Common myeloid progenitor, CD34-positive (primary cell): ENCODE measurements at regions not wholly inside any gene's neighbourhood (a gene's known extent, or its start where the extent isn't known, plus 50 kb on each side); places are given as distances from the start of the nearest gene placed in this dataset.
"Not testable (repeated sequence)": the region's sequence is repeated elsewhere in the genome, so short reads cannot be mapped to it uniquely, and the experiment has no call there.

Experiments
- CTCF ChIA-PET: fragments of 350-600 bp; sonication (Branson Sonifier 250); formaldehyde crosslinking; loops from one replicate; lab custom pipeline; 2021; ENCODE audit warnings: antibody characterized with exemption; lab: Charles Lee
- POLR2A ChIA-PET: fragments of 350-600 bp; sonication (Branson Sonifier 250); formaldehyde crosslinking; loops from one replicate; lab custom pipeline; 2021; ENCODE audit warnings: antibody characterized with exemption; lab: Charles Lee
- DNase-seq, 3 donors: peaks; one replicate each; pipeline versions ENCODE4 v3.0.0 to v3.0.0-alpha.2; 2013
- H3K27ac ChIP-seq, 2 experiments: 1 replicate in 1 of 2; 2 replicates in 1 of 2; pipeline ENCODE4 v1.7.0; 2013; ENCODE audit warnings: inconsistent platforms in 2 of 2, low read length in 2 of 2, mild to moderate bottlenecking in 2 of 2, low read depth in 1 of 2, moderate library complexity in 1 of 2; ENCODE audit not compliant: severe bottlenecking in 2 of 2, insufficient read depth in 1 of 2, poor library complexity in 1 of 2
- H3K27me3 ChIP-seq, 5 experiments: replicated peaks in 2 of 5; 1 replicate in 3 of 5; 2 replicates in 2 of 5; pipeline versions ENCODE4 v1.6.1 to v1.7.0; 2013; ENCODE audit warnings: low read length in 4 of 5, mild to moderate bottlenecking in 2 of 5, moderate library complexity in 2 of 5, inconsistent platforms in 1 of 5; ENCODE audit not compliant: insufficient read depth in 5 of 5, control insufficient read depth in 4 of 5
- H3K36me3 ChIP-seq, 4 experiments: 1 replicate in 2 of 4; 2 replicates in 2 of 4; pipeline versions ENCODE4 v1.6.1 to v1.7.0; 2013; ENCODE audit warnings: low read length in 3 of 4, control low read depth in 1 of 4, mild to moderate bottlenecking in 1 of 4; ENCODE audit not compliant: control insufficient read depth in 4 of 4, insufficient read depth in 4 of 4
- H3K4me1 ChIP-seq, 4 experiments: 1 replicate in 3 of 4; 2 replicates in 1 of 4; pipeline versions ENCODE4 v1.6.1 to v1.7.1; 2013; ENCODE audit warnings: low read length in 3 of 4, mild to moderate bottlenecking in 3 of 4, control low read depth in 1 of 4, inconsistent platforms in 1 of 4, moderate library complexity in 1 of 4; ENCODE audit not compliant: control insufficient read depth in 4 of 4, insufficient read depth in 4 of 4; ENCODE audit errors: control extremely low read depth in 1 of 4
- H3K4me3 ChIP-seq, 7 experiments: 1 replicate in 4 of 7; 2 replicates in 3 of 7; pipeline versions ENCODE4 v1.5.1 to v1.7.0; 2013; ENCODE audit warnings: mild to moderate bottlenecking in 7 of 7, low read length in 6 of 7, moderate library complexity in 6 of 7, inconsistent platforms in 2 of 7, low read depth in 2 of 7, control low read depth in 1 of 7; ENCODE audit not compliant: insufficient read depth in 4 of 7, control insufficient read depth in 1 of 7; ENCODE audit errors: extremely low read depth in 1 of 7
- H3K9me3 ChIP-seq, 5 experiments: 1 replicate in 4 of 5; 2 replicates in 1 of 5; pipeline versions ENCODE4 v1.6.1 to v1.7.1; 2013; ENCODE audit warnings: low read length in 4 of 5, mild to moderate bottlenecking in 2 of 5, inconsistent platforms in 1 of 5, low read depth in 1 of 5, moderate library complexity in 1 of 5; ENCODE audit not compliant: control insufficient read depth in 4 of 5, insufficient read depth in 2 of 5; ENCODE audit errors: control extremely low read depth in 1 of 5
- WGBS: methylation state at CpG from one replicate; pipeline ENCODE4 v1.1.5; 2013; ENCODE audit not compliant: insufficient coverage; 5-methylcytosine and 5-hydroxymethylcytosine counted together

DNA sequence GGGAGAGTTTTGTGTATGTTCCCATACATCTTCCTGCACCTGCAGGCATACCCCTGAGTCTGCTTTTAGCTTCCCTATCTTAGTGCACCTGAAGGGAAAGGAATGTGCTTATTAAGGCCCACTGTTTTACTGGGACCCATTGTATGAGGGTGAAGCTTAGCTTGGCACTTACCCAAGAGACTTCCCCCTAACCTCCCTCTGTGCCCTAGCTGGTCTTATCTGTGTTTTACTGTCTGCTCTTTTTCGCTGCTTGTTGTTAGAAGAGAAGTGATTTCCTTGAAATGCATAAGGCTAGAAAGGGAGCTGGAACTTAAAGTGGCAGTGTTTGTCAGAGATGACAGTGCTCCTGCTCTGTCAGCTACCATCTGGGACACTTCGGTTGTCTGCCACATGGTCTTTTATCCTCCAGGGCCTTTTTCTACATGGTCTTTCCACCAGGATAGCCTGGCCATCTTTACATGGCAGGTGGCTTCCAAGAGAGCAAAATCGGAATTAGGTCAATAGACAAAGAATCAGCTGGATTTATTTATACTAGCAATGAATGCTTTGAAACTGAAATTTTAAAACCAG, 122.5 kb upstream of the SLC44A1 start:
- DNase-seq: peak; percentile 18 to 61 (median 48)
- no peaks in the 10 kb centered on the region for H3K36me3 ChIP-seq
- peak overlapping the region in 1 of 7 experiments; percentile 5 for H3K4me3 ChIP-seq
- H3K4me1 ChIP-seq: peaks cover 0 to 20% (median 13%) of the 10 kb centered on the region in 4 experiments
- 86% methylated on average over 1 of the region's 3 CpGs for whole genome bisulfite sequencing
- CTCF ChIA-PET: interaction anchor here (0.7 to 1.5 kb wide), 4 partner anchors 43 to 259 kb away, joined by 3 to 6 read pairs (median 4); no protein-coding TSS in a partner anchor
- no peak overlapping the region for H3K27ac ChIP-seq
- no peaks in the 10 kb centered on the region for H3K27me3 ChIP-seq
- no peaks in the 10 kb centered on the region for H3K9me3 ChIP-seq
- POLR2A ChIA-PET: interaction anchor here (0.6 to 1.1 kb wide), 2 partner anchors 57 to 196 kb away, joined by 4 to 6 read pairs; no protein-coding TSS in a partner anchor

DNA sequence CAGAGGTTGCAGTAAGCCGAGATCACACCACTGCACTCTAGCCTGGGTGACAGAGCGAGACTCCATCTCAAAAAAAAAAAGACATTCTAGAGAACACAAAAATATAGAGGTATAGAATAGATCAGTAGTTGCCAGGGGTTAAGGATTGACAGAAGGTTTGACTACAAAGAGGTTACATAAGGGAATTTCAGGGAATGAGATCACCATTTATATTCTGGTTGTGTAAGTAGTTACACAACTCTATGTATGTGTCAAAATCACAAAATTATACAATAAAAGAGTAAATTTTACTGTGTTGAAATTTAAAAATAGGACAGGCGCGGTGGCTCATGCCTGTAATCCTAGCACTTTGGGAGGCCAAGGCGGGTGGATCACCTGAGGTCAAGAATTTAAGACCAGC, 119.9 kb upstream of the SLC44A1 start:
- H3K36me3 ChIP-seq, POLR2A ChIA-PET, H3K4me3 ChIP-seq, H3K9me3 ChIP-seq, H3K27me3 ChIP-seq, DNase-seq, H3K27ac ChIP-seq: not testable (repeated sequence)
- CTCF ChIA-PET: interaction anchor here (0.7 to 1.0 kb wide), 2 partner anchors 13 to 59 kb away, joined by 3 read pairs; no protein-coding TSS in a partner anchor
- H3K4me1 ChIP-seq: peaks cover 5 to 42% (median 37%) of the 10 kb centered on the region in 4 experiments
- WGBS: 94% methylated on average over 3 of the region's 5 CpGs

DNA sequence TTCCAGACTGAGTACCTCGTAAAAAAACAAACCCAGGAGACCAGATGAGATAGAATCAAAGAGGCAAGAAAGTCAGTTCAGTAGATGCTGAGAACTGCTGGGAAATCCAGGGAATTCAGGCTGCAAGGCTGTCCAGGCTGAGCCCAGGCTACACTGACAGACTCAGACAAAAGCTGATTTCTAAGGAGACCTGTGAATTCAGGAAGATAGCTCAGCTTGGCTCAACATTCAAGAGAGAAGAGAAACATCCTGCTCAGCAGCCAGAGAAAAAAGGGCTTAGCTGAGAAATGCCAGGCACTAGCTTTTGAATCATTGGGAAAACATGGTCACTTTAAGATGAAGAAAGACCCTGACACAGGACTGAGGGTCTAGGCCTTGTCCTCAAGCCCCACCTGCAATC, 118.2 kb upstream of the SLC44A1 start:
- Histone ChIP-seq H3K27me3 (no peaks in the 10 kb centered on the region), H3K4me3 (no peak overlapping the region), H3K36me3 (no peaks in the 10 kb centered on the region), H3K27ac (no peak overlapping the region), H3K9me3 (no peaks in the 10 kb centered on the region), H3K4me1 (peaks cover 5 to 42% (median 37%) of the 10 kb centered on the region in 4 experiments)
- 91% methylated on average over 1 of the region's 1 CpG for WGBS
- DNase-seq: no peak
- POLR2A ChIA-PET: interaction anchor here (1.2 kb wide), 1 partner anchor 199 kb away, joined by 4 read pairs; no protein-coding TSS in a partner anchor
- CTCF ChIA-PET: interaction anchor here (0.7 to 1.9 kb wide), 6 partner anchors 8 to 263 kb away, joined by 3 to 4 read pairs (median 4); no protein-coding TSS in a partner anchor

DNA sequence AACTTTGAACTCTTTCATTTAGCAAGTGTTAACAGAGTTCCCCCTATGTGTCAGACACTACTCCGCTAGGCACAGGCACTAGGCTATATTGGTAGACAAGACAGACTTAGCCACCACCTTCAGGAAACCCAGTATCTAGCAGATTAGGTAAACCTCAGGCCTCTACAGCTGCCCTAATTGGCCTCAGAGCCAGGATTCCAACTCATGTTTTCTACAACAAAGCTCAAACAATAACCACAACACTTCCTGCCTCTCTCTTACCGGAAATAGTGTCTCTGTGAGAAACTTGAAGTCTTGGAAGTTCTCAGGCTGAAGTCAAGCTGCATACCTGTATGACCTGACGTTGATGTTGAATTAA, 116.6 kb upstream of the SLC44A1 start:
- H3K4me1 ChIP-seq: peaks cover 5 to 33% (median 33%) of the 10 kb centered on the region in 4 experiments
- 0% methylated on average over 1 of the region's 3 CpGs for WGBS
- H3K27ac ChIP-seq: no peak overlapping the region
- H3K4me3 ChIP-seq: peak overlapping the region in 3 of 7 experiments; percentile 39 to 45 (median 45)
- peak; percentile 91 to 97 (median 95) for DNase-seq
- H3K36me3 ChIP-seq: no peaks in the 10 kb centered on the region
- peaks cover 0 to 2% (median 0%) of the 10 kb centered on the region in 5 experiments for H3K27me3 ChIP-seq
- H3K9me3 ChIP-seq: no peaks in the 10 kb centered on the region
- CTCF ChIA-PET: interaction anchor here (0.7 to 2.4 kb wide), 17 partner anchors 10 to 264 kb away, joined by 3 to 11 read pairs (median 4); partner anchors contain the start of gene ABCA1
- POLR2A ChIA-PET: interaction anchor here (0.8 to 1.9 kb wide), 5 partner anchors 13 to 265 kb away, joined by 3 to 11 read pairs (median 4); no protein-coding TSS in a partner anchor

GRCh38 chr9:105128908-105129600, 115.4 kb upstream of the SLC44A1 start:
- H3K36me3 ChIP-seq: no peaks in the 10 kb centered on the region
- CTCF ChIA-PET: interaction anchor here (1.0 to 2.4 kb wide), 11 partner anchors 10 to 265 kb away, joined by 3 to 11 read pairs (median 3); no protein-coding TSS in a partner anchor

GRCh38 chr9:105129731-105130130, 114.7 kb upstream of the SLC44A1 start:
- Histone ChIP-seq H3K4me3 (no peak overlapping the region), H3K4me1 (peaks cover 5 to 33% (median 33%) of the 10 kb centered on the region in 4 experiments), H3K36me3 (no peaks in the 10 kb centered on the region), H3K27me3 (peaks cover 0 to 2% (median 0%) of the 10 kb centered on the region in 5 experiments), H3K9me3 (no peaks in the 10 kb centered on the region), H3K27ac (no peak overlapping the region)
- 100% methylated on average over 1 of the region's 1 CpG for WGBS
- no peak for DNase-seq
- ChIA-PET CTCF (interaction anchor here (0.8 to 2.4 kb wide), 6 partner anchors 9 to 203 kb away, joined by 3 to 11 read pairs (median 4); no protein-coding TSS in a partner anchor), POLR2A (interaction anchor here (0.6 kb wide), 1 partner anchor 139 kb away, joined by 3 read pairs; no protein-coding TSS in a partner anchor)

More at GRCh38 chr9:105128908-105129600, 115.4 kb upstream of the SLC44A1 start:
- H3K4me3 ChIP-seq: peak overlapping the region in 1 of 7 experiments; percentile 11
- POLR2A ChIA-PET: interaction anchor here (0.5 to 1.9 kb wide), 2 partner anchors 202 to 289 kb away, joined by 3 to 11 read pairs; no protein-coding TSS in a partner anchor
- H3K27ac ChIP-seq: no peak overlapping the region
- peaks cover 0 to 2% (median 0%) of the 10 kb centered on the region in 5 experiments for H3K27me3 ChIP-seq
- WGBS: 78% methylated on average over 5 of the region's 5 CpGs
- no peaks in the 10 kb centered on the region for H3K9me3 ChIP-seq
- peaks cover 5 to 33% (median 33%) of the 10 kb centered on the region in 4 experiments for H3K4me1 ChIP-seq
- DNase-seq: peak in 1 of 3 donors; percentile 32
